Upper lobe of right lung (tissue), 1 donor: ENCODE measurements at regions not wholly inside any gene's neighbourhood (a gene's known extent, or its start where the extent isn't known, plus 50 kb on each side); places are given as distances from the start of the nearest gene placed in this dataset.

Experiments
- ATAC-seq: fragments of 200-7000 bp; cut with Tn5 transposase; one replicate; pipeline ENCODE4 v1.9.1; 2020; ENCODE audit warnings: mild to moderate bottlenecking, moderate library complexity
- DNase-seq: peaks from one replicate; pipeline ENCODE4 v3.0.0-alpha.2; 2020
- H3K27ac ChIP-seq: fragments of 200-600 bp; one replicate; pipeline ENCODE4 v1.8.0; 2022
- H3K27me3 ChIP-seq: fragments of 200-600 bp; one replicate; pipeline ENCODE4 v1.8.0; 2022; ENCODE audit warnings: mild to moderate bottlenecking
- H3K36me3 ChIP-seq: fragments of 200-600 bp; one replicate; pipeline ENCODE4 v1.8.0; 2022
- H3K4me1 ChIP-seq: fragments of 200-600 bp; one replicate; pipeline ENCODE4 v1.8.0; 2022
- H3K4me3 ChIP-seq: fragments of 200-600 bp; one replicate; pipeline ENCODE4 v1.8.0; 2022; ENCODE audit warnings: mild to moderate bottlenecking
- H3K9me3 ChIP-seq: fragments of 200-600 bp; one replicate; pipeline ENCODE4 v1.8.0; 2022
- intact Hi-C: fragments of 100-400 bp; cut with DNase I; formaldehyde crosslinking; loops from one replicate; pipeline ENCODE4 v1.11.0; 2022
- TF ChIP-seq, protein P1 (sequence below): fragments of 200-600 bp; IDR thresholded peaks from one replicate; pipeline ENCODE4 v1.8.0; 2022; ENCODE audit warnings: antibody characterized with exemption
- donor health status: DM: no; HTN: yes; CAD: no; lungs with severe emphysema.

DNA sequence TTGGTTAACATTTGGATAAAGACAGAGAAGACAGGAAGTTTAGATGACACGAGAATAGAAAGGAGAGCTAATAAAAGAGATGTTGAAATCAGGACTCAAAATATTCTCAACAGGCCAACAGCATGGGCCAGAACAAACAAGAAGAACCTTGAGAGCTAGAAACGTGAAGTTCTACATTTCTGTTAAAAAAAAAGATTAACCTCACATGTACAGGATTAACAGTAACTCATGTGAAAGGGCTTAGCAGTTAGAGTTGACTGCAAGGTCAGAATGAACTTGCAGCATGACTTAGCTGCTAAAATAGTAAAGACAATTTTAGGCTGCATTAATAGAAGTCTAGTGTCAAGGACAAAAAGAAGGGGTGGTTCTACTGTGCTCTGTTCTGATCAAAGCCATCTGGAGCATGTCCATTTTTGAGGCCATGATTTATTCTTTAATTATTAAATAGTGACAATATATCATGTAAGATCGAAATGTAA is 331.1 kb upstream of the HSF2 start:
- intact Hi-C loops: no loop called here
- H3K36me3 ChIP-seq: no peaks in the 10 kb centered on the region
- DNase-seq: no peak
- ATAC-seq: no peak
- H3K9me3 ChIP-seq: no peaks in the 10 kb centered on the region
- no peaks in the 10 kb centered on the region for H3K27me3 ChIP-seq
- no peak overlapping the region for H3K27ac ChIP-seq
- H3K4me1 ChIP-seq: no peaks in the 10 kb centered on the region
- TF ChIP-seq, protein P1, sequence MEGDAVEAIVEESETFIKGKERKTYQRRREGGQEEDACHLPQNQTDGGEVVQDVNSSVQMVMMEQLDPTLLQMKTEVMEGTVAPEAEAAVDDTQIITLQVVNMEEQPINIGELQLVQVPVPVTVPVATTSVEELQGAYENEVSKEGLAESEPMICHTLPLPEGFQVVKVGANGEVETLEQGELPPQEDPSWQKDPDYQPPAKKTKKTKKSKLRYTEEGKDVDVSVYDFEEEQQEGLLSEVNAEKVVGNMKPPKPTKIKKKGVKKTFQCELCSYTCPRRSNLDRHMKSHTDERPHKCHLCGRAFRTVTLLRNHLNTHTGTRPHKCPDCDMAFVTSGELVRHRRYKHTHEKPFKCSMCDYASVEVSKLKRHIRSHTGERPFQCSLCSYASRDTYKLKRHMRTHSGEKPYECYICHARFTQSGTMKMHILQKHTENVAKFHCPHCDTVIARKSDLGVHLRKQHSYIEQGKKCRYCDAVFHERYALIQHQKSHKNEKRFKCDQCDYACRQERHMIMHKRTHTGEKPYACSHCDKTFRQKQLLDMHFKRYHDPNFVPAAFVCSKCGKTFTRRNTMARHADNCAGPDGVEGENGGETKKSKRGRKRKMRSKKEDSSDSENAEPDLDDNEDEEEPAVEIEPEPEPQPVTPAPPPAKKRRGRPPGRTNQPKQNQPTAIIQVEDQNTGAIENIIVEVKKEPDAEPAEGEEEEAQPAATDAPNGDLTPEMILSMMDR: no peak
- H3K4me3 ChIP-seq: no peak overlapping the region

DNA sequence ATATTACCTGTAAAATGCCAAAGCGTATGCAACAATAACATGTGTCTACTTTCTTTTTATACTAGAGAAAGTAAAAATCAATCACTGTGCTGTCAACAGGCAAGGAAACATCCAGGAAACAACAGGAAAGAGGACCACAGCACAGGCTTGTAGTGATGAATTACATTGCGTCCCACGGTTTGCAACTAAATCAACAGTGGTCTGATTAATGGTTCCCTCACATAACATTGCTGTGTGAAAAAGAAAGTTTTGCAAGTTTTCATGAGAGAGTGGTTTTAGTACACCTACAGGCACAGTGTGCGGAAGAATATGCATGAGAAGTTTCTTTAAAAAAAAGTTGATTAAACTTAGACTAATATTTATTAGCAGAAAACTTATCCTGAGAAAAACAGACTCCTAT is 329.5 kb upstream of the HSF2 start:
- no peaks in the 10 kb centered on the region for H3K36me3 ChIP-seq
- TF ChIP-seq, protein P1: no peak
- intact Hi-C loops: no loop called here
- ATAC-seq: no peak
- H3K9me3 ChIP-seq: no peaks in the 10 kb centered on the region
- H3K4me1 ChIP-seq: no peaks in the 10 kb centered on the region
- DNase-seq: no peak
- no peaks in the 10 kb centered on the region for H3K27me3 ChIP-seq
- H3K27ac ChIP-seq: no peak overlapping the region
- H3K4me3 ChIP-seq: no peak overlapping the region

DNA sequence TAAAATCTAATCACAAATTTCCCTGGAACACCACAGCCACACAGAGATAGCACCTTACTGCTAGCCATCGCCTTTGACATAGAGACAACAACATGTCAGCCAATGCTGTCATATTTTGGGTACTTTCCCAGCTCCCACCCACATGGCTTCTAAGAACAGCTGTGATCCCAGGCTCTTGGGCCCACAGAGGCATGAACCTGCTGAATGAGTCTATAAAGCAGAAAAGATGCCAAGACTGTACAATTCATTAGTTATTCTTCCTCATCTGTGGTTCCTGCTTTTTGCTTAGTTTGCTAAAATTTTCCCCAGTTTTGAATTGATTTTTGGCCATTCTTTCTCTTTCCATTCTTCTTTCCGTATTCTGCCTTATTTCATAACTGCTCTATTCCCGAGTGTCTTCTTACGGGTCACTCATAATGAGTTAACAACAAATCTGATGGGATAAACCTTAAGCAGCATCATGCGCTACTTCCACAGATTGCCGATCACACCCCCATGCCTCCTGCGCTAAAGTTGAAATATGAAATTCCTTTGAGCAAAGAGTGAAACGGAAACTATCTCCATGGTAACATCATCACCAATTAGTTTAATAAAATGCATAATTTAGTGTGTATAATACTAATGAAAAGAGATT is 327.3 kb upstream of the HSF2 start:
- Histone ChIP-seq H3K36me3 (no peaks in the 10 kb centered on the region), H3K4me1 (no peaks in the 10 kb centered on the region), H3K4me3 (no peak overlapping the region), H3K9me3 (no peaks in the 10 kb centered on the region), H3K27ac (no peak overlapping the region), H3K27me3 (no peaks in the 10 kb centered on the region)
- ATAC-seq (no peak), DNase-seq (no peak)
- intact Hi-C loops: no loop called here
- TF ChIP-seq, protein P1: no peak

DNA sequence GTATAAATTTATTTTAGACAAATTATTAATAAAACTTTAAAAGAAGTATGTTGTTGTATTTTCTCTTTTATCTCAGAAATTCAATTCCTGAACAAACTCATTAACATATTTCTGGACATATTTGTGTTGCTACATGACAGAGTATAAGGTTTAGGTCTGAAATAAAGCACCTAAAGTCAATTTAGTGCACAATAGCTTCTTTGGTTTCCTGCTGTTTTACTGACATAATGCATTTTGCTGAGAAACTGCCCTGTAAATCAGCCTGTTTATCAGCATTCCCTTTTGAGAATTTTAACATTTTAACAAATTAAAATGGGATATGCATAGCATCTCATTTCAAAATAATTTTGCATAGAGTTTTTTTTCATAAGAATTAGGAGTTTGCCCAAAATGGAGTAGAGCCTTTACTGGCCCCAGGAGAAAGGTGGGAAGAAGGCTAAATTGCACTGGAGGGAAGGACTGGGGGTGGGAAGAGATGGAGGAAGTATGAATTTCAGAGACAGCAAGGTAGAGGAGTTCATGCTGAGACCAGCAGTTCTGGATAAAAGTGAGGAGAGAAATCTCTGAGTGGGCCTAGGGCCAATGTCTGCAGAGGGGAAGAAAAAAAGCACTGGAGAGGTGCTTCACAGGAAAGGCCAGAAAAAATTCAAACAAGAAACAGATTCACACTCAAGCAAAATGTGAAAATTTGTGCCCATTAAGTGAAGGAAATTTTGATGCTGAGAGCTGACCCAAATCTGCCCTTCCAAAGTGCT is 324.2 kb upstream of the HSF2 start:
- Histone ChIP-seq H3K36me3 (no peaks in the 10 kb centered on the region), H3K27ac (no peak overlapping the region), H3K4me1 (no peaks in the 10 kb centered on the region), H3K4me3 (no peak overlapping the region), H3K27me3 (no peaks in the 10 kb centered on the region), H3K9me3 (no peaks in the 10 kb centered on the region)
- intact Hi-C loops: no loop called here
- ATAC-seq (no peak), DNase-seq (no peak)
- TF ChIP-seq, protein P1: no peak

DNA sequence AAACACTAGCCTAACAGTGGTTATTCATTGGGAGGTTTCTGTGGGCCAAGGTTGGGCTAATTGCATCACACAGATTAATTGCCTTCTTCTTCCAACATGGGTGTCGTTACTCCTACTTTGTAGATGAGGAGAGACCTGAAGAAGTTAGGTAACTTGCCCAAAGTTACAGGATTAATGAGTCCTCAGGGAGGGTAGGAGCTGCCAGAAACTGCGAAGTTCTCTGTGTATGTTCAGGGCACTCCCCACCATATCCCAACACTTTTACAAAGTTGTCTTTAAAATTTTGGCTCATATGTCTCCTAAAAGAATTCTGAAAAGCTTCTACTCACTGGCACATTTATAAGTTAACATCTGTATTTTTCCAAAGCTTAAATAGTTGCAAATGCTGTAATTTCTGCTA is 323.5 kb upstream of the HSF2 start:
- Histone ChIP-seq H3K27ac (no peak overlapping the region), H3K36me3 (no peaks in the 10 kb centered on the region), H3K27me3 (no peaks in the 10 kb centered on the region), H3K4me3 (no peak overlapping the region), H3K4me1 (no peaks in the 10 kb centered on the region), H3K9me3 (no peaks in the 10 kb centered on the region)
- intact Hi-C loops: no loop called here
- TF ChIP-seq, protein P1: no peak
- ATAC-seq (no peak), DNase-seq (no peak)
